HG03095 (cell line): ENCODE measurements at regions not wholly inside any gene's neighbourhood (a gene's known extent, or its start where the extent isn't known, plus 50 kb on each side); places are given as distances from the start of the nearest gene placed in this dataset.
"Not testable (repeated sequence)": the region's sequence is repeated elsewhere in the genome, so short reads cannot be mapped to it uniquely, and the experiment has no call there.

Source experiments
- ATAC-seq: cut with Tn5 transposase; IDR thresholded peaks from one replicate; pipeline ENCODE4 v1.9.1; 2021; ENCODE audit warnings: moderate library complexity; ENCODE audit not compliant: unreplicated experiment

DNA sequence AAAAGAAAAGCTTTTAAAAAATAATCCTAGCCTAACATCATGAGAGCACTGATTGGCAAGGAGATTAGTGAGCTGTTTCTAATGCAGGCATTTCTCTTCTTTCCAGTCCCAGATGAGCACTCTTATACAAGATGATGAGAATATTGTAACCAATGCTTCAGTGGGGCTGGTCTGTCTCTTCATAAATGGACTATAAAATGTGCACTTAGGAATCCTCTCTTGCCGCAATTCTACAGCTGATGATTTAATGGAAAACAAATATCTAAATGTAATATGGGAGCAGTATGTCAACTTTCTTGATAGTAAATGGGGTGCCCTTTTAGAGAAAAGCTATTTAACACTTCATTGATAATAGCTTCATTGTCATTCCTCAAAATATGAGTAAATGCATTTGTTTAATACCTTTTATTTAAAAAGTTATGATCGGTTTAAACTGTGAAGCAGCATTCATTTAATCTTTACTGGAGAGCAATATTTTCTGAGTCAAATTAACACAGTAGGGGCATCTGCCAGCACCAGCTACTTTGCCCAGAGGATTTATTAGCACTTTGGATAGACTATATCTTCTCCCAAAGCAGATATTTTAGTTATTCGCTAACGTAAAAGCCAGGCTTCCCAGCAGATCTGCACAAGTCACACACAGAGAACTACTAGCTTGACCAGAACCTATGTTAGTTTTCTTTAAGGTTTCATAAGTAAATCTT, 985.9 kb downstream of the DIPK2A start:
- no peak for ATAC-seq

DNA sequence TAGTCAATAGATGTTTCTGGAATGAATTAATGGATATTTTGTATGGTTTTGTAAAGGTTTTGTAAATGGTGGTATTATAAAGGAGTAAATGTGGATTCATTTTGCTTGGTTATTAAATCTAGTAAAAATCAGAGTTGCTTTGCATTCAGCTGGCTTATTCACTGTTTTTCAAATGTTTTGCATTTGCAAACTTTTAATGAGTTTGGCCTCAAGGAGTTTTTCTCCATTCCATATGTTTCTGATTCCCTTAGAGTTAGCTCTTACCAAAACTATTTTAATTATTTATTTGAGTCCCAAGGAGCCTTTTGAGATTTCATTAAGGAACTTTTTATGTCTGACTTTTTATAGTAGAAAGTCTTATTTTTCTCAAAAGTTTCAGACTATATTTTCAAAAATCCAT, 992.2 kb downstream of the DIPK2A start:
- no peak for ATAC-seq

DNA sequence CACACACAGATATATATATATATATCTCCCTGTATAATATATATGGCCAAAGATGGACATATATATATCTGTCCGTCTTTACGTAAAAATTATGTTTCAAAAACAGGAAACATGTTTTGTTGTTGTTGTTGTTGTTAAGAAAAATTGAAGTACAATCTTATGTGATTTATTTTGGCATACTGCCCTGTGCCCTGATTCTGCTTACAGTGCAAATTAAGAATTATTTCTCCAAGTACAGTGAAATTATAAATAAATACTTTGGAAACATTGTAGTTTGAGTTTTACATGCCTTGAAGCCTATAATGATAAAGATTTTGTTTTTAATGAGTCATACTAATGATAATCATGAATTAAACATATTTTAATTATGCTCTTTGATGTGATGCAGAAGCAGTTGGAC, 994.9 kb downstream of the DIPK2A start:
- ATAC-seq: no peak

GRCh38 chr3:144968750-144969350, 997.2 kb downstream of the DIPK2A start:
- no peak for ATAC-seq

GRCh38 chr3:144984481-144984880, 1012.9 kb downstream of the DIPK2A start:
- not testable (repeated sequence) for ATAC-seq

DNA sequence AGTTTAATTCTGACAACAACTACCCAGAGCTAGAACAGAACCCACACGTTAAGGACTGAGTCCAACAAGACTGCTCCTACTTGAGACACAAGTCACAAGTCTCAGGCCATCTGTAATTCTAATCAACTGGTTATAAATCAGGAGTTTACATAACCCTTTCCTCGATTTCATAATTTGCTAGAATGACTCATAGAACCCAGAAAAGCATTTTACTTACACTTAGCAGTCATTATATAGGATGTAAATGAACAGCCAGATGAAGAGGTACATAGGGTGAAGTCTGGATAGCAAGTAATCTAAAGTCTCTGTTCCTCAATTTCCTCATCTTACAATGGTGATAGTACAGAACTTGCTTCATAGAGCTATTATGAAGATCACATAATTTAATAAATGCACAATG, 1018.2 kb downstream of the DIPK2A start:
- no peak for ATAC-seq

- ATAC-seq: no peak
These were observed 1024.2 kb downstream of the DIPK2A start for GRCh38 chr3:144995856-144996255.

DNA sequence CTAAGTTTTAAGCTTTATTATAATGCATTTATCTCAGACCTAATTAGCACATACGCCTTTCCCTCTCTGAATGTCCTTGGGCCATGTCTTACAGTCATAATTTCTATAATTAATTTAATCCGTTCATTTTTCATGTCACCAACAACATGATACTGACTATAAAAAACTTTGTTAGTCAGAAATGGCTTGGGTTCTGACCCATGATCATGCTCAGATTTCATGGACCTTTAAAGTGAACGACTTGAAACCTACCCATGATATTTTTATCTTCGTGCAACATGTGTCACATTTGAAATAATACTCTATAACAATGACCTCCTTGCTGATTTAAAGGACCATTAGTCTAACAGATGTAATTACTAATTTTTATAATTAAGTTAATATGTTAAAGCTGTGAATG, 1033.8 kb downstream of the DIPK2A start:
- no peak for ATAC-seq

DNA sequence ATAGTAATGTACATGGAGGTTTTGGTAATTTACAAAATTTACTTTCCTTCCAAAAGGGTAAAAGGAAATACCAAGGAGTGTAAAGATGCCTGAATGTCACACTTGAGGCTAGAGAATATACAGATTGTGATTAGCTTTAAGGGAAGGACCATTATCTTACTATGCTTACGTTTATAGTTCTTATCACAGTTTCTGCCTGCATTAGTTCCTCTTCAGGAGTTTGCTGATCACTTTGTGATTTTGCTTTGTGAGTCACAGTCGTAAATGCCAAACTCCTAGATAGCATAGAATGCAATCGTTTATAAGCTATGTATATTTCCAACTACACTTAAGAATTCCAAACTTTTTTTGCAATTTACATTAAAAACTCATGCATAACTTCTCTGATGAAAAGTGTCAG, 1034.6 kb downstream of the DIPK2A start:
- ATAC-seq: no peak

GRCh38 chr3:145013931-145014330, 1042.3 kb downstream of the DIPK2A start:
- no peak for ATAC-seq

- ATAC-seq: no peak
These were observed 1043.6 kb downstream of the DIPK2A start for GRCh38 chr3:145015253-145015652.

- no peak for ATAC-seq
These were observed 1046.3 kb downstream of the DIPK2A start for GRCh38 chr3:145017959-145018358.

- no peak for ATAC-seq
These were observed 1050.8 kb downstream of the DIPK2A start for GRCh38 chr3:145022447-145022846.

DNA sequence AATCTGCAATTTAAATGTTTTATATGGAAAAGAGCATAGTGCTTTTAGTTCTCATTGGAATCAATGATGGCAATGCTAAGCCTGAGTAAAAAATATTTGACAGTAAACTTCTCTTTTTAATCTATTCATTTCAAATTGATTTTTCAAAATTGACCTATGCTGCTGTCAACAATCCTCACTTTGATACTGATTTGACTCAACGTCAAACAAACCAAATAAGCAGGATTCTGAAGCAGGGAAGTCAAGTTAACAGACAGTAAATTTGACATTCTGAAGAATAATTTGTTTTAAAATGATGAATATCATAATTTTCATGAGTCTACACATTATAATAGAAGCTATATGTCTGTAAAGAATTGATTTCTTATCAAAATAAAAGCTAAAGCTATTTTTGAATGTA, 1053.1 kb downstream of the DIPK2A start:
- ATAC-seq: no peak

GRCh38 chr3:145027186-145027585, 1055.6 kb downstream of the DIPK2A start:
- ATAC-seq: not testable (repeated sequence)

GRCh38 chr3:145032791-145033190, 1061.2 kb downstream of the DIPK2A start:
- ATAC-seq: no peak

- no peak for ATAC-seq
These were observed 1064.1 kb downstream of the DIPK2A start for GRCh38 chr3:145035682-145036081.

GRCh38 chr3:145054055-145054454, 1082.4 kb downstream of the DIPK2A start:
- not testable (repeated sequence) for ATAC-seq

DNA sequence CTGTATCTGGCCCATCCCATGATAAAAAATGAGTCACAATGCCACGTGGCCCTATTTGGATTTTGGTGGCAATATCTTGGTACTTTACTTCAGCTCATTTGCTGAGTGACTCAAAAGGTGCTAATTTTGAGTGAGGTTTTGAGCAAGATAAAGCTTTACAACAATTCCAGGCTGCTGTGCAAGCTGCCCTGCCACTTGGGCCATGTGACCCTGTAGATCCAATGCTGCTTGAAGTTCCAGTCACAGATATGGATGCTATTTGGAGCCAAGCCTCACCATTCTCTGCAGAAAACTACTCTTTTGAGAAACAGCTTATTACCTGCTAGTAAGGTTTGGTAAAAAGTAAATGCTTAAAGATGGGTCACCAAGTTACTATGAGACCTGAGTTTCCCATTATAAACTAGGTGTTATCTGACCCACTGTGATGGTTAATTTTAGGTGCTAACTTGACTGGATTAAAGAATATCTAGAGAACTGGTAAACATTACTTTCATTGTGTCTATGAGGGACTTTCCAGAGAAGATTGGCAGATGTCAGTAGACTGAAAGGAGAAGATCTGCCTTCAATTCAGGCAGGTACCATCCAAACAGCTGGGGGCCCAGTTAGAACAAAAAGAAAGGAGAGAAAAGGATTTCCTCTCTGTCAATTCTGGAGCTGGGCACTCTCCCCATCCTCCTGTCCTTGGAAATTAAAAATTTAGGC, 1083.9 kb downstream of the DIPK2A start:
- ATAC-seq: no peak

- ATAC-seq: no peak
These were observed 1086.9 kb downstream of the DIPK2A start for GRCh38 chr3:145058483-145058882.

- ATAC-seq: no peak
These were observed 1092.0 kb downstream of the DIPK2A start for GRCh38 chr3:145063616-145064015.

GRCh38 chr3:145070795-145071194, 1090.2 kb downstream of the PLOD2 start:
- ATAC-seq: no peak
